ENCODE measurements at regions not wholly inside any gene's neighbourhood (a gene's known extent, or its start where the extent isn't known, plus 50 kb on each side); places are given as distances from the start of the nearest gene placed in this dataset.

DNA sequence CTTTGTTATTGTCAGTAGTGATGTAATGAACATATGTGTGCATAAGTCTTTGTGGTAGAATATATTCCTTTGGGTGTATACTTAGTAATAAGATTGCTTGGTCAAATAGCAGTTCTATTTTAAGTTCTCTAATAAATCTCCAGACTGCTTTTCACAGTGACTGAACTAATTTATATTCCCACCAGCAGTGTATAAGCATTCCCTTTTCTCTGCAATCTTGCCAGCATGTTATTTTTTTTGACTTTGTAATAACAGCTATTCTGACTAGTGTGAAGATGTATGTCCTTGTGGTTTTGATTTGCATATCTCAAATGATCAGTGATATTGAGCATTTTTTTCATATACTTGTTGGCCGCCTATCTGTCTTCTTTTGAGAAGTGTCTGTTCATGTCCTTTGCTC lies 111.5 kb upstream of the CDH12 start:
- TF ChIP-seq, protein P1, sequence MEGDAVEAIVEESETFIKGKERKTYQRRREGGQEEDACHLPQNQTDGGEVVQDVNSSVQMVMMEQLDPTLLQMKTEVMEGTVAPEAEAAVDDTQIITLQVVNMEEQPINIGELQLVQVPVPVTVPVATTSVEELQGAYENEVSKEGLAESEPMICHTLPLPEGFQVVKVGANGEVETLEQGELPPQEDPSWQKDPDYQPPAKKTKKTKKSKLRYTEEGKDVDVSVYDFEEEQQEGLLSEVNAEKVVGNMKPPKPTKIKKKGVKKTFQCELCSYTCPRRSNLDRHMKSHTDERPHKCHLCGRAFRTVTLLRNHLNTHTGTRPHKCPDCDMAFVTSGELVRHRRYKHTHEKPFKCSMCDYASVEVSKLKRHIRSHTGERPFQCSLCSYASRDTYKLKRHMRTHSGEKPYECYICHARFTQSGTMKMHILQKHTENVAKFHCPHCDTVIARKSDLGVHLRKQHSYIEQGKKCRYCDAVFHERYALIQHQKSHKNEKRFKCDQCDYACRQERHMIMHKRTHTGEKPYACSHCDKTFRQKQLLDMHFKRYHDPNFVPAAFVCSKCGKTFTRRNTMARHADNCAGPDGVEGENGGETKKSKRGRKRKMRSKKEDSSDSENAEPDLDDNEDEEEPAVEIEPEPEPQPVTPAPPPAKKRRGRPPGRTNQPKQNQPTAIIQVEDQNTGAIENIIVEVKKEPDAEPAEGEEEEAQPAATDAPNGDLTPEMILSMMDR (IDR thresholded peaks at IDR 0.05), result no peak
- TF ChIP-seq SIN3A (IDR thresholded peaks at IDR 0.05; ENCODE audit: borderline replicate concordance, insufficient read depth, low read depth, low read length) (no peak), POLR2AphosphoS5 (IDR thresholded peaks at IDR 0.05; ENCODE audit: low read depth, low read length) (no peak)
